PC-3 (cell line): ENCODE measurements at regions not wholly inside any gene's neighbourhood (a gene's known extent, or its start where the extent isn't known, plus 50 kb on each side); places are given as distances from the start of the nearest gene placed in this dataset.

Experiments
- ATAC-seq: fragments of 200-7000 bp; cut with Tn5 transposase; 2 replicates; pipeline ENCODE4 v1.9.1; 2020; ENCODE audit warnings: mild to moderate bottlenecking, moderate library complexity
- BruUV-seq: library from RNA; stranded (reverse); fragments of 400-500 nt; replicated peaks from 2 replicates; lab custom pipeline; 2021; lab: Mats Ljungman, UMichigan
- CTCF ChIA-PET: fragments of 300-600 bp; sonication (Branson Sonifier 250); formaldehyde crosslinking; loops from one replicate; lab custom pipeline; 2022; ENCODE audit warnings: antibody characterized with exemption; lab: Charles Lee
- POLR2A ChIA-PET: fragments of 300-600 bp; sonication (Branson Sonifier 250); formaldehyde crosslinking; loops from one replicate; lab custom pipeline; 2022; ENCODE audit warnings: antibody characterized with exemption; ENCODE audit not compliant: unreplicated experiment; lab: Charles Lee
- DNase-seq: peaks from one replicate; pipeline ENCODE4 v3.0.0-alpha.2; 2015
- H2AFZ ChIP-seq: fragments of 300-600 bp; sonication (generic); 2 replicates; pipeline ENCODE4 v1.6.0; 2016; ENCODE audit warnings: antibody characterized with exemption, low read length
- H3F3A ChIP-seq: fragments of 300-600 bp; sonication (generic); one replicate; pipeline ENCODE4 v1.6.0; 2017; ENCODE audit warnings: antibody characterized with exemption, low read length, control low read depth, mild to moderate bottlenecking; ENCODE audit not compliant: unreplicated experiment
- H3K27ac ChIP-seq: fragments of 300-600 bp; sonication (generic); 2 replicates; pipeline ENCODE4 v1.5.1; 2016; ENCODE audit warnings: mild to moderate bottlenecking, low read length
- H3K27me3 ChIP-seq: fragments of 300-600 bp; sonication (generic); 2 replicates; pipeline ENCODE4 v1.6.1; 2016; ENCODE audit warnings: low read length, mixed read lengths
- H3K36me3 ChIP-seq: fragments of 300-600 bp; sonication (generic); 2 replicates; pipeline ENCODE4 v1.6.1; 2016; ENCODE audit warnings: low read depth, mixed run types, low read length, mixed read lengths
- H3K4me1 ChIP-seq: fragments of 300-600 bp; sonication (generic); 2 replicates; pipeline ENCODE4 v1.5.1; 2016; ENCODE audit warnings: low read length; ENCODE audit not compliant: insufficient read depth
- H3K4me2 ChIP-seq: fragments of 300-600 bp; sonication (generic); 2 replicates; pipeline ENCODE4 v1.6.0; 2016; ENCODE audit warnings: low read length
- H3K4me3 ChIP-seq: fragments of 300-600 bp; sonication (generic); 2 replicates; pipeline ENCODE4 v1.5.1; 2016; ENCODE audit warnings: mild to moderate bottlenecking, low read length, mixed read lengths
- H3K79me2 ChIP-seq: fragments of 300-600 bp; sonication (generic); 2 replicates; pipeline ENCODE4 v1.6.1; 2017; ENCODE audit warnings: low read length, mixed read lengths
- H3K9ac ChIP-seq: fragments of 300-600 bp; sonication (generic); 2 replicates; pipeline ENCODE4 v1.6.0; 2016; ENCODE audit warnings: mild to moderate bottlenecking, low read length
- H3K9me2 ChIP-seq: fragments of 300-600 bp; sonication (generic); replicated peaks from 2 replicates; pipeline ENCODE4 v1.6.1; 2016; ENCODE audit warnings: mixed run types, low read length, mixed read lengths
- H3K9me3 ChIP-seq: fragments of 300-600 bp; sonication (generic); 2 replicates; pipeline ENCODE4 v1.6.1; 2016; ENCODE audit warnings: low read length, mixed read lengths
- H4K20me1 ChIP-seq: fragments of 300-600 bp; sonication (generic); 2 replicates; pipeline ENCODE4 v1.6.1; 2016; ENCODE audit warnings: low read length, mixed read lengths
- EZH2 ChIP-seq: fragments of 300-600 bp; sonication (generic); IDR thresholded peaks from one replicate; pipeline ENCODE4 v1.6.1; 2017; ENCODE audit warnings: antibody characterized with exemption, mild to moderate bottlenecking, low read length; ENCODE audit not compliant: unreplicated experiment
- EZH2phosphoT487 ChIP-seq: fragments of 300-600 bp; sonication (generic); IDR thresholded peaks from 2 replicates; pipeline ENCODE4 v1.6.1; 2018; ENCODE audit warnings: mild to moderate bottlenecking, antibody characterized with exemption, low read length, borderline replicate concordance
- intact Hi-C: fragments of 100-400 bp; cut with micrococcal nuclease; formaldehyde crosslinking; loops from 2 replicates; pipeline ENCODE4 v1.9.0; 2023
- TF ChIP-seq, protein P1 (sequence below): fragments of 300-600 bp; sonication (generic); conservative IDR thresholded peaks from 2 replicates; pipeline ENCODE4 v1.5.1; 2017; ENCODE audit warnings: antibody characterized with exemption, low read depth, mild to moderate bottlenecking, low read length

DNA sequence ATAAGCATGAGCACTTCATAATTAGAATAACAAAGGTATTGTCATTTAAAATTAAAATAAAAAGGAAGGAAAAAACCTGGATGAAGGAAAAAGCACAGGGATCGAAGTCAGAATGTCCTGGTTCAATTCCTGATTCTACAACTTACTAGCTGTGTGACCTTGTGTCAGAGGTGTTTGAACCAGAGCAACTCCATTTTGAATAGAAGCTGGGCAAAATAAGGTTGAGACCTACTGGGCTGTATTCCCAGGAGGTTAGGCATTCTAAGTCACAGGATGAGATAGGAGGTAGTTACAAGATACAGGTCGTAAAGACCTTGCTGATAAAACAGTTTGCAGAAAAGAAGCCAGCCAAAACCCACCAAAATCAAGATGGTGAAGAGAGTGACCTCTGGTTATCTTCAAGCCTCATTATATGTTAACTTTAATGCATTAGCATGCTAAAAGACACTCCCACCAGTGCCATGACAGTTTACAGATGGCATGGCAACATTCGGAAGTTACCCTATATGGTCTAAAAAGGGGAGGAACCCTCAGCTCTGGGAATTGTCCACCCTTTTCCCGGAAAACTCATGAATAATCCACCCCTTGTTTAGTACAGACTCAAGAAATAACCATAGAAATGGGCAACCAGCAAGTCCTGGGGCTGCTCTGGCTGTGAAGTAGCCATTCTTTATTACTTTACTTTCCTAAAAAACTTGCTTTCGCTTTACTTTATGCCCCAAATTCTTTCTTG, 412.7 kb downstream of the PIK3R1 start:
- H3K4me1 ChIP-seq, result no peaks in the 10 kb centered on the region
- H3F3A ChIP-seq, result no peaks in the 10 kb centered on the region
- no peaks in the 10 kb centered on the region for H3K36me3 ChIP-seq
- ChIA-PET POLR2A (no interaction called here), CTCF (no interaction called here)
- no peak overlapping the region for H3K4me2 ChIP-seq
- H2AFZ ChIP-seq, result no peak overlapping the region
- TF ChIP-seq EZH2 (no peak), EZH2phosphoT487 (no peak)
- TF ChIP-seq, protein P1, sequence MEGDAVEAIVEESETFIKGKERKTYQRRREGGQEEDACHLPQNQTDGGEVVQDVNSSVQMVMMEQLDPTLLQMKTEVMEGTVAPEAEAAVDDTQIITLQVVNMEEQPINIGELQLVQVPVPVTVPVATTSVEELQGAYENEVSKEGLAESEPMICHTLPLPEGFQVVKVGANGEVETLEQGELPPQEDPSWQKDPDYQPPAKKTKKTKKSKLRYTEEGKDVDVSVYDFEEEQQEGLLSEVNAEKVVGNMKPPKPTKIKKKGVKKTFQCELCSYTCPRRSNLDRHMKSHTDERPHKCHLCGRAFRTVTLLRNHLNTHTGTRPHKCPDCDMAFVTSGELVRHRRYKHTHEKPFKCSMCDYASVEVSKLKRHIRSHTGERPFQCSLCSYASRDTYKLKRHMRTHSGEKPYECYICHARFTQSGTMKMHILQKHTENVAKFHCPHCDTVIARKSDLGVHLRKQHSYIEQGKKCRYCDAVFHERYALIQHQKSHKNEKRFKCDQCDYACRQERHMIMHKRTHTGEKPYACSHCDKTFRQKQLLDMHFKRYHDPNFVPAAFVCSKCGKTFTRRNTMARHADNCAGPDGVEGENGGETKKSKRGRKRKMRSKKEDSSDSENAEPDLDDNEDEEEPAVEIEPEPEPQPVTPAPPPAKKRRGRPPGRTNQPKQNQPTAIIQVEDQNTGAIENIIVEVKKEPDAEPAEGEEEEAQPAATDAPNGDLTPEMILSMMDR, result no peak
- ATAC-seq, result no peak
- no peak overlapping the region for H3K4me3 ChIP-seq
- no peak overlapping the region for H3K9ac ChIP-seq
- no peaks in the 10 kb centered on the region for H3K9me3 ChIP-seq
- DNase-seq, result no peak
- intact Hi-C loops, result no loop called here
- no peaks in the 10 kb centered on the region for H3K9me2 ChIP-seq
- no TSS peak for BruUV-seq
- H3K27ac ChIP-seq, result no peak overlapping the region
- H4K20me1 ChIP-seq, result no peaks in the 10 kb centered on the region
- H3K79me2 ChIP-seq, result no peaks in the 10 kb centered on the region
- H3K27me3 ChIP-seq, result no peaks in the 10 kb centered on the region

- CTCF ChIA-PET, result no interaction called here
- no TSS peak for BruUV-seq
- H3K4me1 ChIP-seq, result no peaks in the 10 kb centered on the region
- H3K36me3 ChIP-seq, result no peaks in the 10 kb centered on the region
- H3F3A ChIP-seq, result no peaks in the 10 kb centered on the region
- intact Hi-C loops, result no loop called here
- H3K27ac ChIP-seq, result no peak overlapping the region
- H3K4me3 ChIP-seq, result no peak overlapping the region
- DNase-seq (no peak), ATAC-seq (no peak)
- H3K9ac ChIP-seq, result no peak overlapping the region
- no peaks in the 10 kb centered on the region for H3K79me2 ChIP-seq
- no peaks in the 10 kb centered on the region for H3K27me3 ChIP-seq
- TF ChIP-seq EZH2, result no peak
- no peak for TF ChIP-seq EZH2phosphoT487
- TF ChIP-seq, protein P1, result no peak
- H4K20me1 ChIP-seq, result no peaks in the 10 kb centered on the region
- H3K9me2 ChIP-seq, result no peaks in the 10 kb centered on the region
- H3K4me2 ChIP-seq, result no peak overlapping the region
- no peaks in the 10 kb centered on the region for H3K9me3 ChIP-seq
- H2AFZ ChIP-seq, result no peak overlapping the region
- POLR2A ChIA-PET, result no interaction called here
Measured at GRCh38 chr5:68630354-68630753, 414.8 kb downstream of the PIK3R1 start.

DNA sequence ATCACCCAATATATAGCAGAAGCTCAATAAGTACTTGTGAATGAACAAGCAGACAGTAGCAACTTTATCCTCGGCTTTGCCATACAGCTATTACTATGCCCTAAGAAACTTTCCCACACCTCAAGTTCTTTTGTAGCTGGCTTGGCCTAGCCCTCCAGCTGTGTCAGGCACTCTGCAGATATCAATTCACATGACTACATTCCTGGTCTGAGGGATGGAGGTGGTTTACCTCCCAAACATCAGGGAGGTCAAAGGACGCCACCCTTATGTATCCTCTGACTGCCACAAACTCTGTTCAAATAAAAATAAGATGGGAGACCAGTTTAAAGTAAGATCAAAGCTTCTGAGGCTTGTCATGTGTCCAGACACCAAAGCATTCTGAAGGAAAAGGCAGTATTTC, 416.3 kb downstream of the PIK3R1 start:
- CTCF ChIA-PET, result no interaction called here
- BruUV-seq, result no TSS peak

More for the DNA sequence above, 416.3 kb downstream of the PIK3R1 start:
- Histone ChIP-seq H4K20me1 (no peaks in the 10 kb centered on the region), H3F3A (no peaks in the 10 kb centered on the region), H3K9ac (no peak overlapping the region), H3K4me2 (no peak overlapping the region), H3K36me3 (no peaks in the 10 kb centered on the region), H3K9me2 (no peaks in the 10 kb centered on the region), H3K27me3 (no peaks in the 10 kb centered on the region), H3K4me3 (no peak overlapping the region), H3K4me1 (no peaks in the 10 kb centered on the region), H3K27ac (no peak overlapping the region), H2AFZ (no peak overlapping the region), H3K79me2 (no peaks in the 10 kb centered on the region), H3K9me3 (no peaks in the 10 kb centered on the region)
- no peak for DNase-seq
- no peak for ATAC-seq
- intact Hi-C loops, result no loop called here
- TF ChIP-seq, protein P1, result no peak
- TF ChIP-seq EZH2phosphoT487 (no peak), EZH2 (no peak)
- POLR2A ChIA-PET, result no interaction called here
